KG1 (cell line): ENCODE measurements at regions not wholly inside any gene's neighbourhood (a gene's known extent, or its start where the extent isn't known, plus 50 kb on each side); places are given as distances from the start of the nearest gene placed in this dataset.
A peak's percentile ranks its signal among the peaks of the same experiment; 100 is the strongest.

Experiments
- DNase-seq: peaks from one replicate; lab custom pipeline; 2025; lab: John Stamatoyannopoulos, UW

- DNase-seq, result no peak
These were observed 93.4 kb upstream of the SOD1 start for GRCh38 chr21:31566064-31566463.

- DNase-seq, result no peak
These were observed 95.1 kb upstream of the SOD1 start for GRCh38 chr21:31564439-31564838.

DNA sequence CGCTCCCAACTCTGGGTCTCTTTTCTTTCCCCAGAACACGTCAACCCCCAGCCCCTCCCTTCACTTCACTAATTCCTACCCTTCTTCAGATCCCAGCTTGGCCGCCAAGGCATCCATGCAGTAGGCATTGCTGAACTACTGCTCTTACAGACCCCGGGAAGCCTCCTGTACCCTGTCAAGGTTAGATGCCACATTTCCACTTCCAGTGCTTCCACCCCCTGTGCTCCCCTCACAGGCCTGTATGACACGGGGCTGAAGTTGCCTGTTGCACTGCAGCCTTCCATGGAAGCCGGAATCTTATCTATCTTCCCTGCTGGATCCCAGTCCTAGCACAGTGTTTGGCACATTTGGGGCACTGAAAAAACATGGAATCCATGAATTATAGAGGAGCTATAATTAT lies 99.0 kb upstream of the SOD1 start:
- no peak for DNase-seq

DNA sequence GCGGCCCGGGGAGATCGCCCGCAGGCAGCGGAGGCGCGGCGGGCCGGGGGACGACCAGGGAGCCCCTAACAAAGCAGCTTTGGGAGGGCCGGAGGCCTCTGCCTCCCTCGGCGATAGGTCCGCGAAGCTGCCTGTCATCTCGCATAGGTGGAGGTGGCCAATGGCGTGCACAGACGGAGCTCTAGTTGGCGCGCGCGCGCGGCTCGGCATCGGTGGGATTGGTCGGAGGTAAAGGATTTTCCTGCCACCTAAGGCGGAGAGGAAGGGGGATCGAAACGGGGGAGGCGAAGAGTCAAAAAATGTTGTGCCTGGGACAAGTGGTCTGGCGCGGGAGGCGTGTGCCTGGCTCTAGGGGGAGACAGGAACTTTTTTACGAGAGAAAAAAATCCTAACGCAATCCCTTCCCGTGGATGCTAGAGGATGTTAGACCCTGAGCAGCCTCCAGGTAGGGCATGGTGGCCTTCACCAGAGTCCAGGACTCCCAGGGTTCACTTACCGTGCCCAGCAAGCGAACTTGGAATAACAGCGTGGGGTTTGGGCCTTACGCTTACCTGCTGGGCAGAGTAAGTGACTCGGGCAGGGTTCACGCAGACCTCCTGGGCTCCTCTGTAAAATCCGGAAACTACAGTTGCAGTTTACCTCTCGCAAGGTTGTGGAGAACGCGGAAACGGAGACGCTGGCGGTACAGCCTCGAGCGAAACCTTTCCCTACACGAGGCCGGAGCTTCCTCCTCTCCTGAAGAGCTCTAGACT lies 99.9 kb upstream of the SOD1 start:
- DNase-seq, result peak; percentile 83

GRCh38 chr21:31558962-31559367 lies 100.5 kb upstream of the SOD1 start:
- peak; percentile 83 for DNase-seq

DNA sequence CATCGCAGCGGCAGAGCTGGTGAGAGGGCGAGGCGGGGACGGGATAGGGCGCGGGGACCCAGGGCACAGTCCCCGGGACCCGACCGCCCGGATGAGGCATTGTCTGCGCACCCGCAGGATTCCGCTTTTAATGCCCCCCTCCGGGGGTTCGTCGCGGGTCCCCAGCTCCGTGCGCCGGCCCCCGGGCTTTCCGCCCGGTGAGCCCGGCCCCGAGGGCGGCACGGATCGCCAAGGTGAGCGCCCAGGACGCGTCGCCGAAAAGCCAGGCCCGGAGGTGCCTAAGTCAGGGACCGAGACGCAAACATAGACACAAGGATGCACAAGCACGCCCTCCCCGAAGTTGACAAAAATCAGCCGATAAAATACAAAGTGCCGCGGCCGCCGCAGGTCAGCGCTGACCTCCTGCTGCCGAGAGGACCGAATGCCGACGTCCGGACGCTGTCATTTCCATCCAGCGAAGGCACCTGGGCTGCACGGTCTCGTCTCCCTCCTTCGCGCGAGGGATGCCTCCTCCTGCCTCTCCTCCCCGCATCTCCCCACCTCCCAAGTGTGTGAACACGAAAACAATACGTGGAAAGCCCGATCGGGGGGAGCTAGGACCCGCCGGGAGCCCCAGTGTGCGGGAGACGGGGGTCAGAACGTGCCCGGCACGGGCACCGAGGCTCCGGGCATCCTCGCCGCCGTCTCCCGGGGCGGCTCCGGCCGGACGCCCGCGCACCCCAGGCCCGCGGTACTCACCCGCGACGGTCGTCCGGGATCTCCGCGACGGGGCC lies 101.1 kb upstream of the SOD1 start:
- DNase-seq, result no peak

DNA sequence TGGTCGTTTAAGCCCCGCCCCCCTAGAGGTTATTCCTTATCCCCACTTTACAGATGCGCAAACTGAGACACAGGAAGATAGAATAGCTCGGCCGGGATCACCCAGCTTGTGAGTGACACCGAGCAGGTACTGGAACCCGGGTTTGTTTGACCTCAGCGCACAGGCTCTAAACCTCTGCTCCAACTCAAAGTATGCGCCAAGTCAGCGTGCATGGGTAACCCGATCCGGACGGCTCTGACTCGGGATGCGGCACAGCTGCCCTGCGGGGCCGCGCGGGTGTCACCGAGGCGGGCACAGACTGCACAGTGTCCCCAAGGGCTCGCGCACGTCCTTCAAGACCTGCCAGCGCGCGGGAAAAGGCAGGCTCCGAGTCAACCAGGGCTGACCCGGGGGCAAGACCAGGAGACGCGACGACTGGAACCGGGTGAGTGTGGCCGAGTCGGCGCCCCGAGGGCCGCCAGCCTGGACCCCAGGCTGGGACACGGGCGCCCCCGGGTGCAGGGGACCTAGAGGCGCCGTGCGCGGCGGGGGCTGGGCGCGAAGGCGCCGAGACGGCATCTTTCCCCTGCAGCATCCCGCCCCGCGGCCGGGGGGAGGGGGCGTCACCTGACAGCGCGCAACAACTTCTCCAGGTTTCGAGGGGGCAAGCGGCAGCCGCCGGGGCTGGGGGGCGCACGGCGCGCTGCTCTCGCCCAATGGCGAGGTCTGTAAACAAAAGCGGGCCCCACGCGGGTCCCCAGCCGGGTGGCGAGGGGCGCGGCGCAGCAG lies 101.9 kb upstream of the SOD1 start:
- DNase-seq, result no peak

DNA sequence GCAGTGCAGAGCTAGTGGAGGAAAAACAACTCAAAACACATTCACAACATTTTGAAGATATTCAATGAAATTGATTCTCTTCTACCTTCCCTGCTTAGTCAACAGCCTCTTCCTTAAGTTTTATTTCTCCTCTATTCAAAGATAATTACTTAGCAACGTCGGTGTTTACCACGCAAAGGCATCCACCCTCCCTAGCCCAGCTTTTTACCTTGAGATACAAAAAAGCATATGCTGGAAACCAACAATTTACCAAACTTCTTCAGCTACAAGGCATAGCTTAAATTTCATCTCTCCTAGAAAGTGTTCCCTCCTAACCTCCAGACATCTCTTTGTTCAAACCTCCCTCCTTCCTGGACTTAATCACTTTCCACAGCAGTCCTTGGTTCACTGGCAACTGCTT lies 102.8 kb upstream of the SOD1 start:
- no peak for DNase-seq

GRCh38 chr21:31555741-31556191 lies 103.7 kb upstream of the SOD1 start:
- DNase-seq, result no peak

DNA sequence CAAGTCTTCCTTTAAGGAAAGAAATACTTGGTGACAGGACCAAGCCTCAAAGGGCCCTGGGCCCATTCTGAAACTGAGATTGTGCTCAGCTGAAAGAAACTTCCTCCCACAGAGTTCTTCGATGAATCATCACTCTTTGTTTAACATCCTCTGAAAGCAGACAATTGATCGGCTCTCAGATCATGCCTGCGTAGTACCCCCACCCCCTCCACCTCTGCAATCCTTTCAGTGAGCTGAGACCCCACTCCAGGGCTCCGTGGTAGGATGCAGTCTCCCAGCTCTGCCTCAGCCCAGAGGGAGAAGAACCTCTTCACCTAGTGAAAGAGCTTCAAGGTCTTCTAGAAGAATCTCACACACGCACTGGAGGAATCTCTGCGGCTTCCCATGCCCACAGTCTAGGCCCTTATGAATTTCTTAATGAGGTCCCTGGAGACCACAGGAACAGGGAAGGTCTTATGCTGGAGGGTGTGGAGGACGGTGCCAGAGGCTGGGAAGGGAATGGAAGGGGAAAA lies 104.9 kb upstream of the SOD1 start:
- no peak for DNase-seq

DNA sequence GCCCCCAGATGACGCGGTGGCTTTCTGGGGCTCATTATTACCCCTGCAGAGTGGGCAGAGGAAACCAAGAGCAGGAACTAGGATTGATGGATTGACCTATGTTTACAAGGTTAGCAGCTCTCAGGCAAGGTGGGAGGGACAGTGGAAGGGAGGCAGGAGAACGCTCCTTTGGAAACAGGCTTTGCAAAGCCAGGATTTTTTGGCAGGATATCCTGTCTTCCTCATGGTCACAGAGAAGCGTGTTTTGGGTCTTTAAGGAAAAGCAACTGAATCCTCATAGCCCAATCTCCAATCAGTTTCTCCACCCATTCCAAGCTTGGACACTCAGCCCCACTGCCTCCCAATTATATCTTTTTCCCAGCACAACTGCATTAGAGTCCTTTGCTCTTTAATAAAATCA lies 105.6 kb upstream of the SOD1 start:
- no peak for DNase-seq

DNA sequence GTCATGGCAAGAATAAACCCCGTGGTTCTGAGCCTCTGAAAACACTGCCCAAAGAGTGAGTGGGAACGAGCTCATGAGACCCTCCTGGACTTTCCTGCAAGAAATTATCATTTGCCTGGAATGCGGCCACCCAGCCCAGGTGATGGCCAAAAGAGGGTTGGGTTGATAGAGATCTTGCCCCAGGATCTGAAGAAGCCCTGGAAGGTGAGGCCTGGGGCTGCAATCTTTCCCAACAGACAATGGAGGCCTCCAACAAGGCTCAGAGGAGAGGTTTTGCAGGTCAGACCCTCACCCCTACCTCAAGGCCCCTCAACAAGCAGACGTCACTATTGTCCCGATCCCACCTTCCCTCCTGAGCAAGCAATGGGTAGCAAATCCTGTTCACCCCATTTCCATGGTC lies 106.0 kb upstream of the SOD1 start:
- DNase-seq, result no peak

DNA sequence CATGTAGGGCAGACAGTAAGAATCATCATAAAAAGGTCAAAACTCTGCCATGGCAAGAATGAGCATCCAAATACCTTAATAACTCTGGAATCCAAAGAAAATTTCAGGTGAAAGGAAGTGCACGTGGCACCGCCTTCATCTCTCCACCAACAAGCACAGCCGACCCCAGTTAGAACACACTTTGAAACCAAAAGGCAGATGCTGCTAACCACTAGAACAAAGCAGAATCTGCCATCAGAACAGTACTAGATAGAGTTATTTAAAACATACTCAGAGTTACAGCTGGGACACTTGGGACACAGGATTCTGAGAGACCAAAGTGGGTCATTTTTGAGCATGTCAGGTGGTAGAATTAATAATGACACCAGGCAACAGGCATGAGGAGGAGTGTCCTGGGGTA lies 106.7 kb upstream of the SOD1 start:
- DNase-seq, result no peak

DNA sequence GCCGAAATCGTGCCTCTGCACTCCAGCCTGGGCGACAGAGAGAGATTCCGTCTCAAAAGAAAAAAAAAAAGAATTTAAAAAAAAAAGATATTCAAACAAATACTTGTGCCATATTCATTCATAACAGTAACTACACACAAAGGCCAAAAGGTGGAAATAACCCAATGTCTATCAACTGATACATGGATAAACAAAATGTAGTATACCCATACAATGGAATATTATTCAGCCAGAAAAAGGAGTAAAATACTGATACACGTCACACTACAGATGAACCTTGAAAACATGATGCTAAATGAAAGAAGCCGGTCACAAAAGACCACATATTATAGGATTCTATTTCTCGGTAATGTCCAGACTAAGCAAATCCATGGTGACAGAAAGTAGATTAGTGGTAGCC lies 109.4 kb upstream of the SOD1 start:
- DNase-seq, result no peak

DNA sequence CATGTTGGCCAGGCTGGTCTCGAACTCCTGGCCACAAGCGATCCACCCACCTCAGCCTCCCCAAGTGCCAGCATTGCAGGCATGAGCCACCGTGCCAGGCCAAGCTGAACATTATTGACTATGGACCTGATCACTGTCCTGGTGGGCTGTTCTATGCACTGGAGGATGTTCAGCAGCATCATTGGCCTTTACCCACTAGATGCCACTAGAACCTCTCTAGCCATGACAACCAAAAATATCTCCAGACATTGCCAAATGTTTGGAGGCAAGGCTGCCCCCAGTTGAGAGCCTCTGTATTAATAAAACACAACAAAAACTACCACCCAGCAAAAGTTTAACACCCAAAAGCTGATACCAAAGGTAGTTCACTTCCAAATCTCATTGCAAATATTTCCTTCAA lies 110.8 kb upstream of the SOD1 start:
- DNase-seq, result no peak

DNA sequence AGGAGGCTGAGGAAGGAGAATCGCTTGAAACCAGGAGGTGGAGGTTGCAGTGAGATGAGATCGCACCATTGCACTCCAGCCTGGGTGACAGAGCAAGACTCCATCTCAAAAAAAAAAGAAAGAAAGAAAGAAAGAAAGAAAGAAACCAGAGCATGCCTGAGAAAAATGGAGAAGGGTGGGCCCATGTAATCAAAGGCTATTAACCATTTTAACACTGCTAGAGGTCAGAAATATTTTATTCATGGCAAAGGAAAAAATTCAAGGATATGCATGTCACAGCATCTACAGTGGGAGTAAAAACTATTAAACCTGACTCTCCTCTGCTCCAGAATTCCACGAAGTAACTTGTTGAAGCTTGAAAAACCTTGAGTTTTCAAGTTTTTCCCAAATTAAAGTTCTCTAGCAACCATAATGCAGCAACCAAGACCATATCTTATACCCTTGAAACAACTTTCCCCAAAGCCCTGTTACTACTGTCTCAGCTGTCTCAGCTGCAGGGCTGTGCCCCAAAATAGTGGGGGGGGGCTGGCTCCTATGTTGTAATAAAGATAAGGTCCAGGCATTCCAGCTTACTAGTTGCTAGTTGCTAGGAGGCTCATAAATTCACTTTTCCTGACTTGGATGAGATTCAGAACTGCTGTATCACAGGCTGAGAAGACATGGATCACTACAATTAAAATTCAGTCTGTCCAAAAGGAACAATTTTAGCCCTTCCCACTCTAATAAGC lies 112.9 kb upstream of the SOD1 start:
- DNase-seq, result no peak

DNA sequence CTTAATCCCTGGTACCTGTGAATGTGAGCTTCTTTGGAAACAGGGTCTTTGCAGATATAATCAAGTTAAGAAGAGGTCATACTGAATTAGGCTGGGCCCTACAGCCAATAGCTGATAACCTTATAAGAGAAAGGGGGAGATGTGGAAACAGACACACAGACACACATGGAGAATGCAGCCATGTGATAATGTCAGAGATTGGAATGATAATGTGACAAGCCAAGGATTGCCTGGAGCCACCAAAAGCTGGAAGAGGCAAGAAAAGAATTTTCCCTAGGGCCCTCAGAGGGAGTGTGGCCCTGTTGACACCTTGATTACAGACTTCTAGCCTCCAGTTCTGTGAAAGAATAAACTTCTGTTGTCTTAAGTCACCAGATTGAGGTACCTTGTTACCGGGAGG lies 114.5 kb upstream of the SOD1 start:
- DNase-seq, result no peak

GRCh38 chr21:31543191-31543590 lies 116.3 kb upstream of the SOD1 start:
- DNase-seq, result no peak

DNA sequence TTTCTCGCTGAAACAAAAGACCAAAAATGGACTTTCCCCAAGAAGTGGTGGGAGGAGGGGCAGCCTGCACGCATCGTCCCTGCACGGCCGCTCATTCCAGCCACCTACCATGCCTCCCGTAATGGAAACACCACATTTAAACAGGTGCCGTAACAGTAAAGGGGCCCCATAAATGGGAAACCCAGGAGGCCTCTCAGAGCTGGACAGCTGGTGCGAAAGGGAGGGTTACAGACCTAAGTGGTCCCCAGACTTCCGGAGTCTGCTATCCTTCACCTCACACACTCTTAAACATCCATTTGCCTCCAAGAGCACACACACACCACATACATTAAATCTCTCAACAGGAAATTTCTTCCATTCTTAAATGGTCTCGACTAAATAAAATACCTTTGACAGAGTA lies 120.7 kb upstream of the SOD1 start:
- DNase-seq, result no peak

GRCh38 chr21:31537872-31538576 lies 121.5 kb upstream of the SOD1 start:
- DNase-seq, result no peak

GRCh38 chr21:31536138-31536537 lies 123.4 kb upstream of the SOD1 start:
- no peak for DNase-seq
